GM12878 (cell line): ENCODE measurements at regions not wholly inside any gene's neighbourhood (a gene's known extent, or its start where the extent isn't known, plus 50 kb on each side); places are given as distances from the start of the nearest gene placed in this dataset.

Source experiments
- CTCF ChIP-seq, 3 experiments: IDR thresholded peaks in 2 of 3; conservative IDR thresholded peaks in 1 of 3; 2 replicates each; pipeline ENCODE4 v1.5.1; 2011; ENCODE audit warnings: low read depth in 3 of 3, low read length in 3 of 3, mild to moderate bottlenecking in 3 of 3, control low read depth in 2 of 3, moderate library complexity in 2 of 3, inconsistent platforms in 1 of 3, mixed read lengths in 1 of 3; ENCODE audit not compliant: control insufficient read depth in 2 of 3, insufficient read depth in 1 of 3; ENCODE audit errors: extremely low read depth in 1 of 3
- ZBTB33 ChIP-seq: fragments of 450-650 bp; IDR thresholded peaks from 2 replicates; pipeline ENCODE4 v1.6.1; 2017; ENCODE audit warnings: mild to moderate bottlenecking

GRCh38 chr3:177787279-177788041 lies 590.2 kb upstream of the TBL1XR1 start:
- TF ChIP-seq ZBTB33, result no peak
- no peak for TF ChIP-seq CTCF (IDR thresholded peaks at IDR 0.05 in 2 of 3, conservative IDR thresholded peaks at IDR 0.05 in 1 of 3; ENCODE audit: control insufficient read depth in 2 of 3, extremely low read depth in 1 of 3, insufficient read depth in 1 of 3, low read depth in 3 of 3, low read length in 3 of 3)
